Mammary epithelial cell (primary cell): ENCODE measurements at regions not wholly inside any gene's neighbourhood (a gene's known extent, or its start where the extent isn't known, plus 50 kb on each side); places are given as distances from the start of the nearest gene placed in this dataset.

Experiments used
- CTCF ChIP-seq, 2 donors: IDR thresholded peaks in 1 of 2; conservative IDR thresholded peaks in 1 of 2; 2 replicates each; pipeline ENCODE4 v1.5.1; 2011 to 2012; ENCODE audit warnings: inconsistent platforms in 2 of 2, low read length in 2 of 2, mild to moderate bottlenecking in 2 of 2, control low read depth in 1 of 2, low read depth in 1 of 2; ENCODE audit not compliant: insufficient read depth in 1 of 2; ENCODE audit errors: extremely low read depth in 1 of 2
- EZH2 ChIP-seq: IDR thresholded peaks from 2 replicates; pipeline ENCODE4 v1.6.1; 2012; ENCODE audit warnings: low read length, inconsistent platforms, borderline replicate concordance

- TF ChIP-seq CTCF (conservative IDR thresholded peaks at IDR 0.05 in 1 of 2, IDR thresholded peaks at IDR 0.05 in 1 of 2; ENCODE audit: extremely low read depth in 1 of 2, insufficient read depth in 1 of 2, low read depth in 1 of 2, low read length in 2 of 2): no peak
- no peak for TF ChIP-seq EZH2
Observed at GRCh38 chr1:193431265-193431977, 245.0 kb upstream of the B3GALT2 start.
